Peyer's patch (tissue), 4 donors: ENCODE measurements at regions not wholly inside any gene's neighbourhood (a gene's known extent, or its start where the extent isn't known, plus 50 kb on each side); places are given as distances from the start of the nearest gene placed in this dataset.

Experiments
- DNase-seq, 3 donors: peaks; one replicate each; pipeline ENCODE4 v3.0.0-alpha.2; 2017 to 2019
- H3K27ac ChIP-seq, 4 donors: fragments of 200-600 bp; sonication (generic); one replicate each; pipeline ENCODE4 v1.5.1; 2016 to 2019
- H3K27me3 ChIP-seq, 2 donors: fragments of 200-600 bp; sonication (generic); one replicate each; pipeline ENCODE4 v1.5.1; 2019
- H3K36me3 ChIP-seq, 3 donors: fragments of 200-600 bp; sonication (generic); one replicate each; pipeline ENCODE4 v1.5.1; 2016 to 2019
- H3K4me1 ChIP-seq, 4 donors: fragments of 200-600 bp; sonication (generic); one replicate each; pipeline ENCODE4 v1.5.1; 2016 to 2019
- H3K4me3 ChIP-seq, 4 donors: fragments of 200-600 bp; sonication (generic); 1 replicate in 3 of 4; 2 replicates in 1 of 4; pipeline ENCODE4 v1.5.1; 2016 to 2019; ENCODE audit warnings: mild to moderate bottlenecking in 1 of 4
- H3K9me3 ChIP-seq, 4 donors: fragments of 200-600 bp; sonication (generic); one replicate each; pipeline ENCODE4 v1.5.1; 2016 to 2019; ENCODE audit warnings: mild to moderate bottlenecking in 1 of 4
- CTCF ChIP-seq, 6 experiments: fragments of 450-650 bp in 4 of 6; fragments of 200-600 bp in 2 of 6; sonication (generic) in 1 of 6; IDR thresholded peaks; one replicate each; pipeline ENCODE4 v1.5.1; 2017 to 2019; ENCODE audit warnings: antibody characterized with exemption in 6 of 6, mild to moderate bottlenecking in 3 of 6, moderate library complexity in 1 of 6
- POLR2A ChIP-seq, 2 donors: fragments of 450-650 bp; IDR thresholded peaks; one replicate each; pipeline ENCODE4 v1.5.1; 2017; ENCODE audit warnings: antibody characterized with exemption in 2 of 2, mild to moderate bottlenecking in 2 of 2, moderate library complexity in 2 of 2

- no peak for DNase-seq
- Histone ChIP-seq H3K36me3 (no peaks in the 10 kb centered on the region), H3K27ac (no peak overlapping the region), H3K4me1 (no peaks in the 10 kb centered on the region), H3K27me3 (no peaks in the 10 kb centered on the region), H3K4me3 (no peak overlapping the region), H3K9me3 (no peaks in the 10 kb centered on the region)
- TF ChIP-seq CTCF (IDR thresholded peaks at IDR 0.05) (no peak), POLR2A (IDR thresholded peaks at IDR 0.05) (no peak)
Measured at GRCh38 chr5:98292496-98292895, 481.0 kb upstream of the RGMB start.

- H3K4me1 ChIP-seq: no peaks in the 10 kb centered on the region
- no peak for TF ChIP-seq CTCF (IDR thresholded peaks at IDR 0.05)
- no peak for TF ChIP-seq POLR2A (IDR thresholded peaks at IDR 0.05)
- no peaks in the 10 kb centered on the region for H3K9me3 ChIP-seq
- H3K4me3 ChIP-seq: no peak overlapping the region
- no peaks in the 10 kb centered on the region for H3K27me3 ChIP-seq
- no peaks in the 10 kb centered on the region for H3K36me3 ChIP-seq
- H3K27ac ChIP-seq: no peak overlapping the region
- no peak for DNase-seq
Measured at GRCh38 chr5:98296426-98296825, 477.0 kb upstream of the RGMB start.

GRCh38 chr5:98299435-98299834 lies 474.0 kb upstream of the RGMB start:
- TF ChIP-seq POLR2A (IDR thresholded peaks at IDR 0.05): no peak
- TF ChIP-seq CTCF (IDR thresholded peaks at IDR 0.05): no peak
- no peaks in the 10 kb centered on the region for H3K36me3 ChIP-seq
- H3K27ac ChIP-seq: no peak overlapping the region
- no peak for DNase-seq
- no peaks in the 10 kb centered on the region for H3K4me1 ChIP-seq
- no peaks in the 10 kb centered on the region for H3K27me3 ChIP-seq
- H3K9me3 ChIP-seq: no peaks in the 10 kb centered on the region
- H3K4me3 ChIP-seq: no peak overlapping the region

GRCh38 chr5:98301547-98301946 lies 471.9 kb upstream of the RGMB start:
- H3K36me3 ChIP-seq: no peaks in the 10 kb centered on the region
- no peaks in the 10 kb centered on the region for H3K4me1 ChIP-seq
- no peak for DNase-seq
- H3K27me3 ChIP-seq: no peaks in the 10 kb centered on the region
- TF ChIP-seq CTCF (IDR thresholded peaks at IDR 0.05) (no peak), POLR2A (IDR thresholded peaks at IDR 0.05) (no peak)
- H3K27ac ChIP-seq: no peak overlapping the region
- no peaks in the 10 kb centered on the region for H3K9me3 ChIP-seq
- H3K4me3 ChIP-seq: no peak overlapping the region

- H3K9me3 ChIP-seq: no peaks in the 10 kb centered on the region
- H3K36me3 ChIP-seq: no peaks in the 10 kb centered on the region
- no peaks in the 10 kb centered on the region for H3K4me1 ChIP-seq
- TF ChIP-seq CTCF (IDR thresholded peaks at IDR 0.05): no peak
- no peak for TF ChIP-seq POLR2A (IDR thresholded peaks at IDR 0.05)
- H3K4me3 ChIP-seq: no peak overlapping the region
- H3K27ac ChIP-seq: no peak overlapping the region
- no peaks in the 10 kb centered on the region for H3K27me3 ChIP-seq
- DNase-seq: no peak
Measured at GRCh38 chr5:98307811-98308210, 465.7 kb upstream of the RGMB start.

- no peaks in the 10 kb centered on the region for H3K27me3 ChIP-seq
Measured at GRCh38 chr5:98308231-98308630, 465.2 kb upstream of the RGMB start.

More at GRCh38 chr5:98308231-98308630, 465.2 kb upstream of the RGMB start:
- TF ChIP-seq CTCF (IDR thresholded peaks at IDR 0.05) (no peak), POLR2A (IDR thresholded peaks at IDR 0.05) (no peak)
- Histone ChIP-seq H3K9me3 (no peaks in the 10 kb centered on the region), H3K27ac (no peak overlapping the region), H3K4me1 (no peaks in the 10 kb centered on the region), H3K36me3 (no peaks in the 10 kb centered on the region), H3K4me3 (no peak overlapping the region)
- no peak for DNase-seq
